ENCODE measurements at regions not wholly inside any gene's neighbourhood (a gene's known extent, or its start where the extent isn't known, plus 50 kb on each side); places are given as distances from the start of the nearest gene placed in this dataset.

DNA sequence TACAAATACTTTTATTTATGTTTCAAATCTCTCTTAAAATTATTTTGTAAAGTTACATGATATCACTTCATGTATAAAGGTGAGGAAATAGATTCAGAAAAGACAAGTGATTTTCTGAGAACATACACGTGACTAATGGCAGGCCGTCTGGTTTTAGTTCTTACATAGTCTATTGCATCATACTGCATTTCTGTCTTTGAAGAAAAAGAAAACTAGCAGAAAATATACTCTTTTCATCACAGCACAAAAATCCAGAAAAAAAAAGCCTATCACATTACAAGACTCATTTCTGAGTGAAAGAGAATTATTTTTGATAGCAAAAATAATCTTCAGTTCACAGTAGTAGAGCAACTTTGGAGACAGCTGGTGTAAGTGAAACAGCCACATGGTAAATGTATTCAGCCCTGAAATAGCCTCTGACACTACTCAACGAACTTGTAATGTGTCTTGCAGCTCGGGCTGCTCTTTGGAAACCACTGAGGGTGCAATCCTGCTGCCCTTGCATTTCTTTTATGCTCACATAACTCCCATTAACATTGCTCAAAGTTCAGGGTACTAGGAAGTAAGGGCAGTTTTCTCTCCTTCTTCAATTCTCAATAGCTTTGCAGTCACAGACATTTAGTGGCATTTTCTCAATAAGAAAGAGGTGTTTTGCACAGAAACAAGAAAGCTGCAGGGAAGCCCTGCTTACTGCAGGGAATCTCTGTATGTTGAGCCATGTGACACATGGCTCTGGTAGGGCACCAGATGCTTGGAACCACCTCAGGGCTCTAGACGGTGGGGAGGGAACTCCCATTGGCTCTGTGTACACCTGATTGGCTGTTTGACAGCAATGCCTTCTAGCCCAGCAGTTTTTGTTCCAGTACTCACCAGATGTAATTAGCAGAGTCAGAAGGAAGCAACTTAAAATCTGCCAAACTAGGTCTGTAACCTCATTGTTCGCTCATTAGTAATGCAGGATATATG, 845.3 kb upstream of the PTPRD start:
- no peak overlapping the region for H3K27ac Mint-ChIP-seq
- H3K4me3 Mint-ChIP-seq: no peak overlapping the region
- DNase-seq (no peak), ATAC-seq (no peak)
- H3K27me3 Mint-ChIP-seq: no peaks in the 10 kb centered on the region
- H3K9me3 Mint-ChIP-seq: peaks cover 3 to 7% of the 10 kb centered on the region in 2 donors
- H3K4me1 Mint-ChIP-seq: no peaks in the 10 kb centered on the region

DNA sequence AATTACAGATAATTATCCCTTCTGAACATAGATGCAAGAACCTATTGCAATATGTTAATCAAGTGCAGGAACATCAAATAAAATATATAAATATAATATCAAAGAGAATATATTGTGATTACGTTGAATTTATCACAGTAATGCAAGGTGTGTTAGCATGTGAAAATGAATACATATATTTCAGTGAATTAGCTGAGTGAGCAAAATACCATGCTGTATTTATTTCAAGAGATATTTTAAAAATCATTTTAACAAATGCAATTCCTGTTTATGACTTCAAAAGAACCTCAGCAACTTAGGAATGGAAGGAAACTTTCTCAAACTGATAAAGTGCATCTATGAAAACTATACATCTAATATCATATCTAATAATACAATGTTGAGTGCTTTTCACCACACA, 856.9 kb upstream of the PTPRD start:
- ATAC-seq: no peak
- no peaks in the 10 kb centered on the region for H3K4me1 Mint-ChIP-seq
- no peaks in the 10 kb centered on the region for H3K9me3 Mint-ChIP-seq
- no peak for DNase-seq
- H3K27ac Mint-ChIP-seq: no peak overlapping the region
- H3K4me3 Mint-ChIP-seq: no peak overlapping the region
- no peaks in the 10 kb centered on the region for H3K27me3 Mint-ChIP-seq

DNA sequence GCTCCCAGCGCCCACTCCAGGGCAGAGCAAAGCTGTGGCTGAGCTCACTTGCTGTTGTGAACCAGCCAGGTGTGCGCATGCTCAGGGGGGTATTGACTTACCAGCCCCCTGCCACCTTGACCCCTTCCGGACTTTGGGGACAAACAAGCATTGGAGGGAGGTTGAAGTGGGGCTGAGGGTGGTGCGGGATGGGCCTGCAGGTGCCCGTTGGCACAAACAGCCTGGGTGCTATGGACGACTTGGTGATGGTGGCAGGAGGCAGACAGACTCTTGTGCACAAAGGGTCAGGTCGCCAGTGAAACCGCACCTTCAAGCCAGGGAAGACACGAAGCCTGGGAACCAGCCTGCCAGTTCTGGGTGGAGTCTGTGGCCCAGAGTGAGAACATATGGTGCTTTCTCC, 858.5 kb upstream of the PTPRD start:
- H3K4me3 Mint-ChIP-seq: no peak overlapping the region
- H3K4me1 Mint-ChIP-seq: no peaks in the 10 kb centered on the region
- no peak for ATAC-seq
- no peaks in the 10 kb centered on the region for H3K27me3 Mint-ChIP-seq
- no peak for DNase-seq
- no peak overlapping the region for H3K27ac Mint-ChIP-seq
- peaks cover 0 to 4% of the 10 kb centered on the region in 2 donors for H3K9me3 Mint-ChIP-seq

DNA sequence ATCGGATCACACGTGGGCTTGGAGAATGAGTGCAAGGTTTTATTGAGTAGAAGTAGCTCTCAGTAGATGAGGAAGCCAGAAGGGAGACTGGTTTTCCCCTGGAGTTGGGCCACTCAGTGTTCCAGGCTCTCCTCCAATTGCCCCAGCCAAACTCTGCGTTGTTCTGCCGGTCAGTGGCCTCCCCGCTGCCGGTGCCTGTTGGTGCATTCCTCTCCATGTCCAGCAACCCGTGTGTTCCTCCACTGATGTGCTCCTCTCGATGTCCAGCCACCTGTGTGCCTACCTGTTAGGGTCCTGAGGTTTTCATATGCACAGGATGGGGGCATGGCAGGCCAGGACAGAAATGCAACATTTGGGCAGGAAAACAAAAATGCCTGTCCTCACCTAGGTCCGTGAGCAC, 888.0 kb upstream of the PTPRD start:
- Mint-ChIP-seq H3K4me3 (no peak overlapping the region), H3K4me1 (no peaks in the 10 kb centered on the region), H3K27me3 (no peaks in the 10 kb centered on the region), H3K27ac (no peak overlapping the region), H3K9me3 (peaks cover 12 to 23% of the 10 kb centered on the region in 2 donors)
- ATAC-seq: no peak
- DNase-seq: no peak

DNA sequence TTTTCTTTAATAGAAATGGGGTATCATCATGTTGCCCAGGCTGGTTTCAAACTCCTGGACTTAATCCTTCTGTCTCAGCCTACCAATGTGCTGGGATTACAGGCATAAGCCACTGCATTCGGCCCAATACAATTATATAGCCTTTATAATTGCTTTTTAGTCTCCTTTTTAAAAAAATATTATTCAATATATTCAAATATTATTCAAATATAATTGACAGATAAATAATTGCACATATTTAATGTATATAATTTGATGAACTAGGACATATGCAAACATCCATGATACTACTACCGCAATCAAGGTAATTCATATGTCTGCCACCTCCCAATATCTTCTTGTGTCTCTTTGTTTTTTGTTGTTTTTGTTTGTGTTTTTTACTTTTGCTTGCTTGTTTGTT, 894.2 kb upstream of the PTPRD start:
- ATAC-seq: no peak
- Mint-ChIP-seq H3K27ac (no peak overlapping the region), H3K9me3 (peaks cover 19 to 22% of the 10 kb centered on the region in 2 donors), H3K27me3 (no peaks in the 10 kb centered on the region), H3K4me1 (no peaks in the 10 kb centered on the region), H3K4me3 (no peak overlapping the region)
- DNase-seq: no peak

DNA sequence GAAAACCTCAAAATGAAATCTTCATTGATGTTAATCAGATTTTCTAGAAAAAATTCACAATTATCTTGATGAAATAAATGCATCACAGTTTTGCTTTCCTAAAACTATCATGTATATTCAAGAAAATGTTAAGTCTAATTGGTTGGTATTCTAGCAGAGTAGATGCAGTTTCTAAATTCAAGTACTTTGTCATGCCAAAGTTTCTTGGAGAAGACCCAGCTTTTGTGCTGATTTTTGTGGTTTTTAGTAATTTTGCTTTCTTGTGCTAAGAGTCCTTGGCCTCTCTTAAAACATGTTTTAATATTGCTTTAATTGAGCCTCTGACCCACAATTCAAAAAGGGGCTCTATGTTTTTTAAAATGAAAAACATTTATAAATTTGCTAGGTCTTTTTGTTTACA, 924.8 kb upstream of the PTPRD start:
- Mint-ChIP-seq H3K4me3 (no peak overlapping the region), H3K9me3 (peaks cover 0 to 9% of the 10 kb centered on the region in 2 donors), H3K4me1 (no peaks in the 10 kb centered on the region), H3K27ac (no peak overlapping the region), H3K27me3 (no peaks in the 10 kb centered on the region)
- ATAC-seq (no peak), DNase-seq (no peak)

DNA sequence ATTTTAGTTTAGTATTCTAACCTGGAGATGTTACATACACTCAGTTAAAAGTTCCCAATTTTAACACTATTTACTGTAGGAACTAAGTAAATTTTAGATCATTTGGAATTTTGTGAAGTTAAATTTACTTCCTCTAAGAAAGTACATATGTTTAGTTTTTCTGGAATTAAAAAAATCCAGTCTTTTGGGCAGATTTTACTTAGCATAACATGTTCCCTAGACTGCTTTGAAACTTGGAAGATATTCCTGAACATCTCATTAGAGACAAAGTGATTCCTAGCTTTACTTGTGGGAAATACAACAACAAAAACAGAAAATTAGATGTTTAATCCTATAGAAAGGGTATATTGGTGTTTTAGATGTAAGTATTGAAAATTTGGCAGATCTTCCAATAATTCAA, 930.0 kb upstream of the PTPRD start:
- DNase-seq (no peak), ATAC-seq (no peak)
- no peaks in the 10 kb centered on the region for H3K27me3 Mint-ChIP-seq
- H3K27ac Mint-ChIP-seq: no peak overlapping the region
- no peak overlapping the region for H3K4me3 Mint-ChIP-seq
- H3K9me3 Mint-ChIP-seq: no peaks in the 10 kb centered on the region
- H3K4me1 Mint-ChIP-seq: no peaks in the 10 kb centered on the region

DNA sequence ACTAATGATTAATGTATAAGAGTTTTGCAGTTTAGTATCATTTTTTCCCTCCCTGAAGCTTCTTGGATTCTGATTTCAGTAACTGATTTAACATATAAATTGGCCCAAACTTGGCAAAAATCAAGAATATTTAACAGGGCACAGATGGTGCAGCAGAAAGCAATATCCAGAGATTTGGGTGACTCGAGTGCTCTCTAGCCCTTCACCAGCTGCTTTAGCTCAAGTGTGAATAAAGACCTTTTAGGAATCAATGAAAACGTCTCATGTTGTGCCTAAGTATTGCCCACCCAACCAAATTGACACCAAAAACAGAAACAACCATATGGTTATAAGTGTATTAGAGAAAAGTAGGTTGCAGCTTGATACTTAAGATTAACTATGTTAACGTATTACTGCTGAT, 933.4 kb upstream of the PTPRD start:
- Mint-ChIP-seq H3K9me3 (no peaks in the 10 kb centered on the region), H3K4me1 (no peaks in the 10 kb centered on the region), H3K4me3 (no peak overlapping the region), H3K27ac (no peak overlapping the region), H3K27me3 (no peaks in the 10 kb centered on the region)
- DNase-seq (no peak), ATAC-seq (no peak)

DNA sequence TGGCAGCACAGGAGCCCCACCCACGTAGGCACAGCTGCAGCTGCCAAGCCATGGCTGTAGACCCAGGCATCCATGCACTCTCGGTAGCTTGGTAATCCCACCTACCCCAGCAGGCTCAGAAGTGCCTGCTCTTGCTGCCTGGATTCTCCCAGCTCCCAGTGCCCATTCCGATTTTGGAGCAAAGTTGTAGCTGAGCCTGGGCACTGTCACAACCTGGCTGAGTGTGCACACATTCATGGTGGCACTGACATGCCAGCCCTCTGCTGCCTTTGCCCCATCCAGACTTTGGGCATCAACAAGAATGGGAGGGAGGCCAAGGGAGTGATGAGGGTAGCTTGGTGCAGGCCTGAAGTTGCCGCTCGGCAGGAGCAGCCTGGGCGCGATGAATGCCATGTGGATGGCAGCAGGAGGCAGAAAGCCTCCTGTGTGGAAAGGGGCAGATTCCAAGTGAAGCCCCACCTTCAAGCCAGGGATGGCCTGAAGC, 936.6 kb upstream of the PTPRD start:
- Mint-ChIP-seq H3K27me3 (no peaks in the 10 kb centered on the region), H3K4me1 (no peaks in the 10 kb centered on the region), H3K9me3 (peaks cover 3 to 16% of the 10 kb centered on the region in 2 donors), H3K27ac (no peak overlapping the region), H3K4me3 (no peak overlapping the region)
- no peak for DNase-seq
- ATAC-seq: no peak

DNA sequence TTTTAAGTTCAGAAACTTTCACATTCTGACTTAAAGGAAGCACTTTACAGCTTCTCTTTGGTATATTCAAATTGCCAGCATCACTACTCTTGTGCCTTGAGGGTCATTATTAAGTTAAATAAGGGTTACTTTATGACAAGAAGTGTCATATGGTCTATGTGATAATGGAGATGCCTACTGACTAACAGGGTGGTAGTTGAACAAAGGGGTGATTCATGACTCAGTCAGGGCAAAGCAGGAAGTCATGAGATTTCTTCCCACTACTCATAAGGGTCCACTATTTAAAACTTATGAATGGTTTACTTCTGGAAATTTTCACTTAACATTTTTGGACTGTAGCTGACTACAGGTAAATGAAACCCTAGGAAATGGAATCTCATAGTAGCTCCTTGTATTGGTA, 938.3 kb upstream of the PTPRD start:
- Mint-ChIP-seq H3K27ac (no peak overlapping the region), H3K4me1 (no peaks in the 10 kb centered on the region), H3K27me3 (no peaks in the 10 kb centered on the region), H3K4me3 (no peak overlapping the region), H3K9me3 (peaks cover 11 to 16% of the 10 kb centered on the region in 2 donors)
- DNase-seq: no peak
- no peak for ATAC-seq

DNA sequence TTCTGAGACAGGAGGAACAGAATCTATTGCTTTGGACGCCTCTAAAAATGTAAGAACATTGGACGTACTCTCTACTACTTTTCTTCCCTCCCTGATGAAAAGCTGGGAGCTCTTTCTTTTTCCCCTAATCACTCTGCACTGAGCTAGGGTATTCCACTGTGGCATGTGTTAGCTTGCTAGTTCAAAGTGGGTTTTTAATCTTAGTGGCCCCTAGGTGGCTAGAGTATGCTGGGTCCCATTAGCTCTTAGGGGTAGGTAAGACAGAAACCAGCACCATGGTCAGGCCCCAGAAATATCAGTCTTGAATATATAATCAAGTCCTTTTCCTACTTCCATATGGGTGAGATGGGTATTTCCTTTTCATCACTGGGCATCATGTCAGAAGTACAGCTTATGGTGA, 945.2 kb upstream of the PTPRD start:
- DNase-seq (no peak), ATAC-seq (no peak)
- H3K4me1 Mint-ChIP-seq: no peaks in the 10 kb centered on the region
- no peak overlapping the region for H3K27ac Mint-ChIP-seq
- H3K4me3 Mint-ChIP-seq: no peak overlapping the region
- H3K9me3 Mint-ChIP-seq: peaks cover 7 to 36% of the 10 kb centered on the region in 2 donors
- no peaks in the 10 kb centered on the region for H3K27me3 Mint-ChIP-seq

DNA sequence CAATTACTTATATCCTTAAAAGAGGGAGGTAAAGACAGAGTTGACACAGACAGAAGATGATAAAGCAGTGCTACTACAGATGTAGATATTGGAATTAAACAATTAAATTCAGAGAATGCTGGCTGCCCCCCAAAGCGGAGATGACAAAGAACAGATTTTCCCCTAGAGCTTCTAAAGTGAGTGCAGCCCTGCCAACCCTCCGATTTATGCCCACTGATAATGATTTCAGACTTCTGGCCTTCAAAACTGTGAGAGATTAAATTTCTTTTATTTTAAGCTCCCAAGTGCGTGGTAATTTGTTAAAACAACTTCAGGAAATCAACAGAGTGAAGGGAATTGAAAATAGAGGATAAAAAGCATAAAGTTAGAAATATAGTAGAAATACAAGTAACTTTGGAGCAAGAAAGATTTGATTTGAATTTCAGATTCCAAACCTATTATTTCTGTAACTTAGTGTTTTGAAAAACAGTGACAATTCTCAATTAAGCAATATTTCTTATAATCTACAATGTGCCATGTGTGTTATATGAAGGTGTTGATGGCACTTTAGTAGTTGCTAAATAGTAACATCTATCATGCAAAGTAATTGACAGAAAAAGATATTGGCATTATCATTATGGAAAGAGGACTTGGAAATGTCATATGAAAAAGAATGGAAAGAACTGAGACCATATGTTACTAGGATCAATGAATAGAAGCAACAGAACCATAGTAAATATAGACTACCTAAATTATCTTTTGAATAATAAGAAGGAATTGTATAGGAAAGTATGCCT, 946.4 kb upstream of the PTPRD start:
- no peaks in the 10 kb centered on the region for H3K27me3 Mint-ChIP-seq
- no peak overlapping the region for H3K4me3 Mint-ChIP-seq
- H3K27ac Mint-ChIP-seq: no peak overlapping the region
- no peak for DNase-seq
- no peaks in the 10 kb centered on the region for H3K4me1 Mint-ChIP-seq
- no peak for ATAC-seq
- H3K9me3 Mint-ChIP-seq: peaks cover 7 to 40% of the 10 kb centered on the region in 2 donors

DNA sequence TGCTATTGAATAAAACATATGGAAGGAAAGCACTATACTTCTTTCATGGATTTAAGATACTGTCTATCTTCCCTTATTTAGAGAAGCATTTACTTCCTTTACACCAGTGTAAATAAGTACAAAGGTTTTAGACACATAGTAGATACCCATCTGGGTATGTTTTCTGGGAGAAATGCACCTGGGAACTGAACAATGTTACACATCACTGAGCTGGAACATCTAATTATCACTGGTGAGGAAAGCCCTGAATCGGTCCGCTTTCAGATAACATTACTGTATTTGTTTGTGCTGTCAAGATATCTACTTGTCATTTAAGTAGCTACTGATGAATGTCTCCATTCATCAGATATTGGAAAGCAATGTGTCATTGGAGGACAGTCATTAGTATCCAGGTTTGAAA, 964.7 kb upstream of the PTPRD start:
- peaks cover 4 to 9% of the 10 kb centered on the region in 2 donors for H3K9me3 Mint-ChIP-seq
- H3K4me3 Mint-ChIP-seq: no peak overlapping the region
- DNase-seq (no peak), ATAC-seq (no peak)
- H3K4me1 Mint-ChIP-seq: no peaks in the 10 kb centered on the region
- no peaks in the 10 kb centered on the region for H3K27me3 Mint-ChIP-seq
- no peak overlapping the region for H3K27ac Mint-ChIP-seq

DNA sequence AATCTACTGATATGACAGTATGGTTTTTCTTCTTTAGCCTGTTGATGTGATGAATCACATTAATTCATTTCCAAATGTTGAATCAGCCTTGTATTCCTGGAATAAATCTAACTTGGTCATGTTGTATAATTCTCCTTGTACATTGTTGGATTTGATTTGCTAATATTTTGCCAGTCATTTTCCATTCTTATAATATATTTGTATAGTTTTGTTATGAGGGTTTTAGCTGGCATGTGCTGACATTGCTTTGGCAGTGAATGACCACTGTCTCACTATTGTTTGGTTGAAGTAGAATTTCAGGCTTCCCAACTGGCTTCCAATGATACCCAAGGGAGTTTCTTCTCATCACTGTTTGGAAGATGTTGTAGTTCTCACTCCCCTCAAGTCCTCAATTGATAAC, 983.0 kb upstream of the PTPRD start:
- H3K4me1 Mint-ChIP-seq: no peaks in the 10 kb centered on the region
- H3K27me3 Mint-ChIP-seq: no peaks in the 10 kb centered on the region

DNA sequence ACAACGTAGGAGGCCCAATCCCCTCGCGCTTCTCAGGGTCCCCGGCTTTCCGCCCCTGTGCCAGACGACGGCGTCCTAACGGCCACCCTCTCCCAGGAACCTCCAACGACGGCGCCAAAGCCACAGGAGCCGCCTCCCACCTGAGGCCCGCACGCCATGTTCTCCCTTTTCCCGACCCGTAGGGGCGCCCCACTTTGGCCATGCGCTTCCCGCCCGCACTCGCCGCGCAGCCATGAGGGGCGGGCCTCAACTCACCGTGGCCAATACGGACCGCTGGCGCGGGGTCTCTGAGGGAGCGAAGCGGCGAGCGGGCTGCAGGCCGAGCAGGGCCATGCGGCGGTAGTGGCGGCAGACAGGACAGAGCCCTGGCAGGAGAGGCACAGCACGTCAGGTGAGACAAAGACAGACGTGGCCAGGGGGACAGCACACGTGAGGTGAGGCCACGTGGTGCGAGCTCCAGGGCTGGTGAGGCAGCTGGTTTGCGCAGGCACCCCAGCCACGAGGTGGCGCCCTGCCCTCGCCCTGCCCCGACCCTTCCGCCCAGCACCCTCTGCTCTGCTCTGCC, 1005.5 kb upstream of the PTPRD start:
- Mint-ChIP-seq H3K9me3 (peaks cover 16 to 39% of the 10 kb centered on the region in 2 donors), H3K27ac (no peak overlapping the region), H3K4me1 (no peaks in the 10 kb centered on the region), H3K27me3 (no peaks in the 10 kb centered on the region), H3K4me3 (no peak overlapping the region)
- DNase-seq (no peak), ATAC-seq (no peak)

More for the DNA sequence above, 983.0 kb upstream of the PTPRD start:
- H3K4me3 Mint-ChIP-seq: no peak overlapping the region
- peaks cover 5 to 6% of the 10 kb centered on the region in 2 donors for H3K9me3 Mint-ChIP-seq
- ATAC-seq (no peak), DNase-seq (no peak)
- no peak overlapping the region for H3K27ac Mint-ChIP-seq

DNA sequence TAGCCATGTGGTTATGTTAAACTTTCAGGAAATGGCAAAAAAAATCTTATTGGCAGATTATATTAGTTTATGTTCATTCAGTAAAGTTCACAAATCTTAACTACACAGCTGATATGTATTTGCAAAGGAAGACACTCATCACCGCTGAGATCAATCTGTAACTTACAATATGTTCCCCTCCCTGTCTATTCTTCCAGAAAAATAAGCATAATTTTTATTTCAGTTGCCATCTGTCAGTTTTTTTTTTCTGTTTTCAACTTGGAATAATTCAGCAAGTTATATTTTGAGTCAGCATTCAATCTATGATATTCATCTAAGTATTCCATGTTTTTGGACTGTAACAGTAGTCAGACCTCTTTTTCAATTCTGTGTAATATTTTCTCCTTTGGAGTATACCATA, 1019.9 kb upstream of the PTPRD start:
- peaks cover 4 to 5% of the 10 kb centered on the region in 2 donors for H3K9me3 Mint-ChIP-seq
- no peaks in the 10 kb centered on the region for H3K27me3 Mint-ChIP-seq
- no peak for ATAC-seq
- H3K4me3 Mint-ChIP-seq: no peak overlapping the region
- H3K4me1 Mint-ChIP-seq: no peaks in the 10 kb centered on the region
- H3K27ac Mint-ChIP-seq: no peak overlapping the region
- DNase-seq: no peak

Data from stimulated activated naive CD8-positive, alpha-beta T cell treated with anti-CD3 and anti-CD28 coated beads, Interleukin-15, amount 100 ng/mL, for 72 hours (primary cell).